D721Med (cell line): ENCODE measurements at regions not wholly inside any gene's neighbourhood (a gene's known extent, or its start where the extent isn't known, plus 50 kb on each side); places are given as distances from the start of the nearest gene placed in this dataset.
A peak's percentile ranks its signal among the peaks of the same experiment; 100 is the strongest.

Experiments used
- DNase-seq: peaks from one replicate; pipeline ENCODE4 v3.0.0; 2011; ENCODE audit warnings: low spot score; ENCODE audit not compliant: insufficient read length
- FAIRE-seq: peaks from 2 replicates; lab custom pipeline; 2011; peaks lifted over from hg19 to GRCh38; lab: Jason Lieb, UNC
- TF ChIP-seq, protein P1 (sequence below): IDR thresholded peaks from 2 replicates; pipeline ENCODE4 v1.5.1; 2012; ENCODE audit warnings: mild to moderate bottlenecking, control low read depth; ENCODE audit not compliant: insufficient read depth; ENCODE audit errors: missing control alignments

DNA sequence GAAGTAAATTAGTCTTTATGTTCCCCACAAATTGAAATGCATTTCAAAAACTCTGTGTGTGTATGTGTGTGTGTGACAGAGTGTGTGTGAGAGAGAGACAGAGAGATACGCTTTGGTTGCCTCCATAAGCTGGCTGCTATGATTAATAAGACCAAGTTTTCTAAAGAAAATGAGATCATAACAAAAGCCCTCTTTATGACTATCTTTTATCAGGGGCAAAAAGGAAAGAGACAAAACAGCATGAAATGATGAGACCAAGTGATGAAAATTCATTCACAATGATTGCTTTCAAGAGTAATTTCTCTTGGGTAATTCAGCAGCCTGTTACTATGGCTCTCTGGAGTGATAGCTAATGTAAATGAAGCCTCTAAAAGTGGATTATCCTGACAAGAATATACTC is 277.6 kb upstream of the PLEKHG7 start:
- TF ChIP-seq, protein P1, sequence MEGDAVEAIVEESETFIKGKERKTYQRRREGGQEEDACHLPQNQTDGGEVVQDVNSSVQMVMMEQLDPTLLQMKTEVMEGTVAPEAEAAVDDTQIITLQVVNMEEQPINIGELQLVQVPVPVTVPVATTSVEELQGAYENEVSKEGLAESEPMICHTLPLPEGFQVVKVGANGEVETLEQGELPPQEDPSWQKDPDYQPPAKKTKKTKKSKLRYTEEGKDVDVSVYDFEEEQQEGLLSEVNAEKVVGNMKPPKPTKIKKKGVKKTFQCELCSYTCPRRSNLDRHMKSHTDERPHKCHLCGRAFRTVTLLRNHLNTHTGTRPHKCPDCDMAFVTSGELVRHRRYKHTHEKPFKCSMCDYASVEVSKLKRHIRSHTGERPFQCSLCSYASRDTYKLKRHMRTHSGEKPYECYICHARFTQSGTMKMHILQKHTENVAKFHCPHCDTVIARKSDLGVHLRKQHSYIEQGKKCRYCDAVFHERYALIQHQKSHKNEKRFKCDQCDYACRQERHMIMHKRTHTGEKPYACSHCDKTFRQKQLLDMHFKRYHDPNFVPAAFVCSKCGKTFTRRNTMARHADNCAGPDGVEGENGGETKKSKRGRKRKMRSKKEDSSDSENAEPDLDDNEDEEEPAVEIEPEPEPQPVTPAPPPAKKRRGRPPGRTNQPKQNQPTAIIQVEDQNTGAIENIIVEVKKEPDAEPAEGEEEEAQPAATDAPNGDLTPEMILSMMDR, result no peak
- FAIRE-seq (no peak), DNase-seq (no peak)

DNA sequence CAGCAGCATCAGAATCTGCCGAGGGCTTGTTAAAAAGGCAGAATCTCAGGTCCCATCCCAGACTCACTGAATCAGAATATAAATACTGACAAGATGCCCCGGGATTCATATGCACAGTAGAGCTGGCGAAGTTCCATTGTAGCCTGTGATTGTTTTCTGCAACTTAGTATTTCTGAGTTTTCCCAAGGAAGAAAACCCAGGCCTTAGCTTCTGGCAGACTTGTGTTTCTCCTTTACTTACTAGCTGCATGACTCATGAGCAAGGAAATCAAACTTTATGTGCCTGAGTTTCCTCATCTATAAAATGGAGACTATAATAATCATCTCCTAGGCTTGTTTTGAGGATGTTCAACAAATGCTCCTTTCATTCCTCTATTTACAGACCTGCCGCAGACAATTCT is 278.5 kb upstream of the PLEKHG7 start:
- TF ChIP-seq, protein P1, result no peak
- DNase-seq (no peak), FAIRE-seq (no peak)

DNA sequence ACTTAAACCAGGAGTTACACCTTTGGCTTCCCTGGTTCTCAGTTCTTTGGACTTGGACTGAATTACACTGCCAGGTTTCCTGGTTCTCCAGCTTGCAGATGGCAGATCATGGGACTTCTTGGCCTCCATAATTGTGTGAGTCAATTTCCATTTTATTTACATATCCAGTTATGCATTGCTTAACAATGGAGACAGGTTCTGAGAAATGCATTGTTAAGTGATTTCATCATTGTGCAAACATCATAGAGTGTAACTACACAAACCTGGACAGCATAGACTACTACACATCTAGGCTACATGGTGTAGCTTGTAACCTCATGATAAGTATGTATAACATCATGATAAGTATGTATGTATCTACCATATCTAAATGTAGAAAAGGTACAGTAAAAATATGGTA is 276.1 kb upstream of the BTG1 start:
- DNase-seq (no peak), FAIRE-seq (peak; percentile 41)
- TF ChIP-seq, protein P1, result no peak

DNA sequence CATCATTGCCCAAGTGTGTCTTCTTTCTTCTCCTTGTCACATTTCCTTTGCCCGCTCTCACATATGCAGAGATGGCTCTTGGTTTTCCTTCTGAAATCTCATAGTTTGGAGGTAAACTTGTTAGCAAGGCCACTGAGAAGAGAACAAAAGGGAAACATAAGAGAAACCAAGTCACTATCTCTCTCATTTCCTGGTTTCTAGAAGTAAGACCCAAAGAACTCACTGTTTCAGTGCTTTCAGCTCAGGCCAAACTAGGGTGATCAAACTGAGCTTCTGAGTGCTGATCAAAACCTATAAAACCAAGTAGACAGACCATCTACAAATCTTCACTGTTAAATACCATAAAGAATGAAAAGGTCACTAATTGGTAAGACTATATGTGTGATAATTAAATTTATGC is 275.4 kb upstream of the BTG1 start:
- no peak for DNase-seq
- TF ChIP-seq, protein P1, result no peak
- FAIRE-seq, result no peak

DNA sequence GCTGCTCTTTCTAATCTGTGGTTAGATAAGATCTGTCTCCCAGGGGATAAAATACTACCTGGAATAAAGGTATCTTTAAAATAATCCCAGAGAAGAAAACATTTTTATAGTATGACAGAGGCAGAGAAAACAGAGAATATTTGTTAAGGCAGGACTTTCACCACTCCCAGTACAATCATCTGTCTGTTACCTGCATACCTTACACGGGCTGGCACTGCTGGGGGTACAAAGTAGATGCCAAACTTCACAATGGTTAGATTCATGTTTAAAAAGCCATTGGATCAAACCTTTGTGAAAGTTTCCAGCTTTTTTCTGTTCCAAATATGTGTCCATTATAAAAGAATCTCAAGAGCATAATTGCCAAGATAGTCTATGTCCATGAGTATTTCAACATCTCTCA is 273.6 kb upstream of the BTG1 start:
- DNase-seq, result no peak
- TF ChIP-seq, protein P1, result no peak
- peak; percentile 85 for FAIRE-seq

DNA sequence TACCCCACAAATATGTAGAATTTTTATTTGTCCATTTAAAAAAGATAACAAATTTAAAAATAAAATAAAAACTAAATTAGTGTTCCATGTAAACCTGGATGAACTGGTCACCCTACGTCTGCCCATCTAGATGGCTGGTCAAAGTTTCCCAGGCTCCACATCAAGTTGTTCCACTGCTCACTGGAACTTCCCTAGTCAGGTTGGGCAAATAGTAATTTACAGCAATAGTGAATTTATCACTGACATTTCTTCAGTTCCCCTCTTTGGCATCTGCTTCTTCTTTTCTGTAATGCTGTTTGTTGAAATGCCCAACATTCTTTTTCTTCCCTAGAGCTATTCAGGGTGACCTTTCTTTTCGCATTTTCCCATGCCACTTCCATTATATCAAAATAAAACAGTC is 272.7 kb upstream of the BTG1 start:
- DNase-seq, result no peak
- no peak for FAIRE-seq
- TF ChIP-seq, protein P1, result no peak

DNA sequence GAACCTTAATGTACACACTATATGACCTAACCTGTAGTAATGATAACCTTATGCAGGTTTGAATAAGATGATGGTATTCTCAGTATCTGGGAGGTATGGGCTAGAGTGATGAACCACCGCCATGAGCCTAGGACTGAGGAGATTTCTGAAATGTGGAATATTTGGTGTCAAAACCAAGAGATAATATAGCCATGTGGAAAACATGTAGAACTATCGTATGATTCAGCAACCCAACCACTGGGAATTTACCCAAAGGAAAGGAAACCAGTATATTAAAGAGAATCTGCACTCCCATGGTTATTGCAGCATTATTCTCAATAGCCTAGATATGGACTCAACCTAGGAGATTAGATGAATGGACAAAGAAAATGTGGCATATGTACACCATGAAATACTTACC is 271.7 kb upstream of the BTG1 start:
- TF ChIP-seq, protein P1, result no peak
- DNase-seq, result no peak
- no peak for FAIRE-seq
